ENCODE measurements at regions not wholly inside any gene's neighbourhood (a gene's known extent, or its start where the extent isn't known, plus 50 kb on each side); places are given as distances from the start of the nearest gene placed in this dataset.
A peak's percentile ranks its signal among the peaks of the same experiment; 100 is the strongest.

GRCh38 chr21:27557356-27557755, 590.5 kb upstream of the ADAMTS5 start:
- no peaks in the 10 kb centered on the region for H3K36me3 ChIP-seq (ENCODE audit: insufficient read depth, low read length)
- H2AFZ ChIP-seq (ENCODE audit: low read length): no peak overlapping the region
- H3K4me3 ChIP-seq (ENCODE audit: insufficient read depth, low read length): no peak overlapping the region
- no peaks in the 10 kb centered on the region for H4K20me1 ChIP-seq (ENCODE audit: insufficient read depth, low read length)
- no peak for DNase-seq (ENCODE audit: insufficient read length, low spot score, missing footprints)
- no peaks in the 10 kb centered on the region for H3K27me3 ChIP-seq (ENCODE audit: insufficient read depth, low read length)
- H3K4me1 ChIP-seq (ENCODE audit: insufficient read depth, low read length): no peaks in the 10 kb centered on the region
- H3K27ac ChIP-seq (ENCODE audit: low read depth, low read length): no peak overlapping the region
- no peak overlapping the region for H3K4me2 ChIP-seq (ENCODE audit: insufficient read depth, low read length)
- no peaks in the 10 kb centered on the region for H3K79me2 ChIP-seq (ENCODE audit: insufficient read depth, low read length)
- no peaks in the 10 kb centered on the region for H3K9me3 ChIP-seq (ENCODE audit: low read depth, low read length)
- TF ChIP-seq CTCF (IDR thresholded peaks at IDR 0.05; ENCODE audit: extremely low read depth, low read depth, low read length): no peak

GRCh38 chr21:27555996-27556395, 589.1 kb upstream of the ADAMTS5 start:
- no peak for TF ChIP-seq CTCF (IDR thresholded peaks at IDR 0.05; ENCODE audit: extremely low read depth, low read depth, low read length)
- Histone ChIP-seq H3K36me3 (ENCODE audit: insufficient read depth, low read length) (no peaks in the 10 kb centered on the region), H3K4me1 (ENCODE audit: insufficient read depth, low read length) (no peaks in the 10 kb centered on the region), H3K27me3 (ENCODE audit: insufficient read depth, low read length) (no peaks in the 10 kb centered on the region), H3K27ac (ENCODE audit: low read depth, low read length) (peak overlapping the region; percentile 43), H4K20me1 (ENCODE audit: insufficient read depth, low read length) (no peaks in the 10 kb centered on the region), H2AFZ (ENCODE audit: low read length) (no peak overlapping the region), H3K79me2 (ENCODE audit: insufficient read depth, low read length) (no peaks in the 10 kb centered on the region), H3K4me3 (ENCODE audit: insufficient read depth, low read length) (no peak overlapping the region), H3K4me2 (ENCODE audit: insufficient read depth, low read length) (no peak overlapping the region), H3K9me3 (ENCODE audit: low read depth, low read length) (peaks cover 7% of the 10 kb centered on the region)
- DNase-seq (ENCODE audit: insufficient read length, low spot score, missing footprints): peak; percentile 31

- no peaks in the 10 kb centered on the region for H4K20me1 ChIP-seq (ENCODE audit: insufficient read depth, low read length)
- H3K4me1 ChIP-seq (ENCODE audit: insufficient read depth, low read length): no peaks in the 10 kb centered on the region
- no peak for TF ChIP-seq CTCF (IDR thresholded peaks at IDR 0.05; ENCODE audit: extremely low read depth, low read depth, low read length)
- DNase-seq (ENCODE audit: insufficient read length, low spot score, missing footprints): no peak
- no peak overlapping the region for H2AFZ ChIP-seq (ENCODE audit: low read length)
- no peaks in the 10 kb centered on the region for H3K36me3 ChIP-seq (ENCODE audit: insufficient read depth, low read length)
- no peak overlapping the region for H3K4me3 ChIP-seq (ENCODE audit: insufficient read depth, low read length)
- H3K9me3 ChIP-seq (ENCODE audit: low read depth, low read length): peaks cover 7% of the 10 kb centered on the region
- H3K4me2 ChIP-seq (ENCODE audit: insufficient read depth, low read length): no peak overlapping the region
- H3K27me3 ChIP-seq (ENCODE audit: insufficient read depth, low read length): no peaks in the 10 kb centered on the region
- H3K27ac ChIP-seq (ENCODE audit: low read depth, low read length): no peak overlapping the region
- no peaks in the 10 kb centered on the region for H3K79me2 ChIP-seq (ENCODE audit: insufficient read depth, low read length)
Observed at GRCh38 chr21:27550287-27550686, 583.4 kb upstream of the ADAMTS5 start.

- H3K4me3 ChIP-seq (ENCODE audit: insufficient read depth, low read length): no peak overlapping the region
- H2AFZ ChIP-seq (ENCODE audit: low read length): peak overlapping the region; percentile 82
- peaks cover 7% of the 10 kb centered on the region for H3K9me3 ChIP-seq (ENCODE audit: low read depth, low read length)
- H3K36me3 ChIP-seq (ENCODE audit: insufficient read depth, low read length): no peaks in the 10 kb centered on the region
- DNase-seq (ENCODE audit: insufficient read length, low spot score, missing footprints): no peak
- TF ChIP-seq CTCF (IDR thresholded peaks at IDR 0.05; ENCODE audit: extremely low read depth, low read depth, low read length): no peak
- no peaks in the 10 kb centered on the region for H3K79me2 ChIP-seq (ENCODE audit: insufficient read depth, low read length)
- H3K4me1 ChIP-seq (ENCODE audit: insufficient read depth, low read length): no peaks in the 10 kb centered on the region
- H3K27ac ChIP-seq (ENCODE audit: low read depth, low read length): no peak overlapping the region
- H4K20me1 ChIP-seq (ENCODE audit: insufficient read depth, low read length): no peaks in the 10 kb centered on the region
- no peak overlapping the region for H3K4me2 ChIP-seq (ENCODE audit: insufficient read depth, low read length)
- H3K27me3 ChIP-seq (ENCODE audit: insufficient read depth, low read length): no peaks in the 10 kb centered on the region
Observed at GRCh38 chr21:27548486-27548885, 581.6 kb upstream of the ADAMTS5 start.

Measured in osteoblast (primary cell).